Endodermal cell (in vitro differentiated cells): ENCODE measurements at regions not wholly inside any gene's neighbourhood (a gene's known extent, or its start where the extent isn't known, plus 50 kb on each side); places are given as distances from the start of the nearest gene placed in this dataset.

Experiments
- DNase-seq: peaks from one replicate; pipeline ENCODE4 v3.0.0-alpha.2; 2017
- H3K27ac ChIP-seq: 2 replicates; pipeline ENCODE4 v1.5.1; 2013; ENCODE audit warnings: mild to moderate bottlenecking, low read depth, low read length, moderate library complexity
- H3K27me3 ChIP-seq: 2 replicates; pipeline ENCODE4 v1.6.1; 2013; ENCODE audit warnings: mild to moderate bottlenecking, low read length, moderate library complexity; ENCODE audit not compliant: insufficient read depth, control insufficient read depth, poor library complexity, severe bottlenecking
- H3K36me3 ChIP-seq: 2 replicates; pipeline ENCODE4 v1.7.0; 2013; ENCODE audit warnings: mild to moderate bottlenecking, low read length, moderate library complexity; ENCODE audit not compliant: control insufficient read depth, insufficient read depth
- H3K4me1 ChIP-seq: one replicate; pipeline ENCODE4 v1.7.0; 2013; ENCODE audit warnings: low read length; ENCODE audit not compliant: control insufficient read depth, insufficient read depth
- H3K4me3 ChIP-seq: 2 replicates; pipeline ENCODE4 v1.5.1; 2013; ENCODE audit warnings: mild to moderate bottlenecking, low read length, moderate library complexity
- H3K9ac ChIP-seq: 2 replicates; pipeline ENCODE4 v1.6.1; 2013; ENCODE audit warnings: mild to moderate bottlenecking, low read length, moderate library complexity; ENCODE audit not compliant: poor library complexity, severe bottlenecking; ENCODE audit errors: extremely low read depth
- H3K9me3 ChIP-seq: 2 replicates; pipeline ENCODE4 v1.6.1; 2013; ENCODE audit warnings: mild to moderate bottlenecking, low read length, moderate library complexity; ENCODE audit not compliant: control insufficient read depth
- H3K27ac Mint-ChIP-seq: 2 replicates; pipeline ENCODE4 v1.8.0; 2020; ENCODE audit warnings: mixed read lengths
- H3K27me3 Mint-ChIP-seq: 2 replicates; pipeline ENCODE4 v1.8.0; 2021; ENCODE audit warnings: mild to moderate bottlenecking, mixed read lengths; ENCODE audit not compliant: insufficient read depth
- H3K36me3 Mint-ChIP-seq: 2 replicates; pipeline ENCODE4 v1.8.0; 2020; ENCODE audit warnings: low read depth, mixed read lengths
- H3K4me1 Mint-ChIP-seq: 2 replicates; pipeline ENCODE4 v1.8.0; 2020; ENCODE audit warnings: mixed read lengths
- H3K4me3 Mint-ChIP-seq: 2 replicates; pipeline ENCODE4 v1.8.0; 2020; ENCODE audit warnings: mild to moderate bottlenecking, moderate library complexity, mixed read lengths
- H3K9me3 Mint-ChIP-seq: 2 replicates; pipeline ENCODE4 v1.8.0; 2020; ENCODE audit warnings: mild to moderate bottlenecking, mixed read lengths
- CTCF ChIP-seq: fragments of 200-600 bp; sonication (generic); conservative IDR thresholded peaks from 2 replicates; pipeline ENCODE4 v1.5.0; 2021; ENCODE audit warnings: antibody characterized with exemption, mild to moderate bottlenecking
- WGBS, 2 experiments: methylation state at CpG; one replicate each; pipeline versions ENCODE4 v1.1.5 to v1.1.7; 2013; ENCODE audit warnings: missing lambda C conversion rate in 2 of 2, mixed read lengths in 1 of 2; ENCODE audit not compliant: insufficient coverage in 1 of 2, insufficient read length in 1 of 2; 5-methylcytosine and 5-hydroxymethylcytosine counted together

DNA sequence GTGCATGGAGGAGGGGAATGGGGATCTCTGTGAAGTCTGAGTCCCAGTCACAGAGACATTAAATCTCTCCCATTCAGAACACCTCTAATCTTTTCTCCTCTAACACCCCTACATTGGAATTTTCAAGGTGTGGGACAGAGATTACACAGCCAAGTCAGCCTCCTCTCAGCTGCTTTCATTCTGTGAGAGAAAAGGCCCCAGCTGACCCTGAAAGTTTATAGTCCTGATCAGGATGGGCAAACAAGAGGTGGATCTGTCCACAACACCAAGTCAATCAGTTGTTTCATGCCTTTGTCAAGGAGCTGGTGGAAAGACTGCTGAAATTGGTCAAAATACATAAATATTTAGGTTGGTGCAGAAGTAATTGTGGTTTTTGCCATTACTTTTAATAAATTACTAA is 218.9 kb downstream of the SEC23A start:
- DNase-seq: no peak
- no peak overlapping the region for H3K9ac ChIP-seq
- TF ChIP-seq CTCF: no peak
- peaks cover 5% of the 10 kb centered on the region for H3K4me1 Mint-ChIP-seq
- H3K27ac ChIP-seq: no peak overlapping the region
- H3K36me3 ChIP-seq: no peaks in the 10 kb centered on the region
- no peaks in the 10 kb centered on the region for H3K27me3 Mint-ChIP-seq
- H3K4me3 ChIP-seq: no peak overlapping the region
- H3K36me3 Mint-ChIP-seq: no peaks in the 10 kb centered on the region
- H3K27ac Mint-ChIP-seq: no peak overlapping the region
- H3K4me3 Mint-ChIP-seq: no peak overlapping the region
- no peaks in the 10 kb centered on the region for H3K9me3 ChIP-seq
- H3K4me1 ChIP-seq: no peaks in the 10 kb centered on the region
- H3K27me3 ChIP-seq: no peaks in the 10 kb centered on the region
- H3K9me3 Mint-ChIP-seq: no peaks in the 10 kb centered on the region

DNA sequence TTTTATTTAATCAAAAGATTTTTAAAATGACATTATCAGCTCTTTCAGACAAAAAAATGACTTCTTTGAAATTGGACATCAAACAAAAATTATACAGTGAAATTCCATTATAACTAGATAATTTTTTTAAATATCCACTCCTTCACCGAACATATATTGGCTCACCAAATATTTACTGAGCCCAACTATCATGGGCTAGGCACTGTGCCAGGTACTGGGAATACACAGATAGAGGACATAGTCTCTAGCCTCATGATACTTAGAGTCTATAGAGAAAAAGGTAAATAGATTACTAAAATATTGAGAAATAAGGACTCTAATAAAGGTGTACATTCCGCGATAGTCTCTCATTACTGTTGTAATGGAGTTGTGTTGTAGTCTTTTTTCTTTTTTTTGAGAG is 219.9 kb downstream of the SEC23A start:
- 83 to 92% methylated on average over 2 to 3 of the region's 3 CpGs for WGBS, 2 experiments
- Mint-ChIP-seq H3K27ac (no peak overlapping the region), H3K27me3 (peaks cover 5% of the 10 kb centered on the region), H3K4me1 (peaks cover 5% of the 10 kb centered on the region), H3K4me3 (no peak overlapping the region), H3K9me3 (no peaks in the 10 kb centered on the region), H3K36me3 (no peaks in the 10 kb centered on the region)
- H3K4me3 ChIP-seq: no peak overlapping the region
- no peak overlapping the region for H3K9ac ChIP-seq
- no peak overlapping the region for H3K27ac ChIP-seq
- no peaks in the 10 kb centered on the region for H3K36me3 ChIP-seq
- H3K9me3 ChIP-seq: no peaks in the 10 kb centered on the region
- no peaks in the 10 kb centered on the region for H3K27me3 ChIP-seq
- TF ChIP-seq CTCF: no peak
- no peak for DNase-seq
- no peaks in the 10 kb centered on the region for H3K4me1 ChIP-seq

- no peak for DNase-seq
- Mint-ChIP-seq H3K27me3 (peaks cover 7% of the 10 kb centered on the region), H3K36me3 (no peaks in the 10 kb centered on the region), H3K27ac (no peak overlapping the region), H3K4me1 (peaks cover 5% of the 10 kb centered on the region), H3K4me3 (no peak overlapping the region), H3K9me3 (no peaks in the 10 kb centered on the region)
- no peaks in the 10 kb centered on the region for H3K4me1 ChIP-seq
- no peaks in the 10 kb centered on the region for H3K27me3 ChIP-seq
- no peaks in the 10 kb centered on the region for H3K36me3 ChIP-seq
- H3K9me3 ChIP-seq: no peaks in the 10 kb centered on the region
- TF ChIP-seq CTCF: no peak
- no peak overlapping the region for H3K4me3 ChIP-seq
- H3K9ac ChIP-seq: no peak overlapping the region
- no peak overlapping the region for H3K27ac ChIP-seq
Measured at GRCh38 chr14:38882533-38882932, 220.5 kb downstream of the SEC23A start.
